ENCODE measurements at regions not wholly inside any gene's neighbourhood (a gene's known extent, or its start where the extent isn't known, plus 50 kb on each side); places are given as distances from the start of the nearest gene placed in this dataset.
"Not testable (repeated sequence)": the region's sequence is repeated elsewhere in the genome, so short reads cannot be mapped to it uniquely, and the experiment has no call there.

DNA sequence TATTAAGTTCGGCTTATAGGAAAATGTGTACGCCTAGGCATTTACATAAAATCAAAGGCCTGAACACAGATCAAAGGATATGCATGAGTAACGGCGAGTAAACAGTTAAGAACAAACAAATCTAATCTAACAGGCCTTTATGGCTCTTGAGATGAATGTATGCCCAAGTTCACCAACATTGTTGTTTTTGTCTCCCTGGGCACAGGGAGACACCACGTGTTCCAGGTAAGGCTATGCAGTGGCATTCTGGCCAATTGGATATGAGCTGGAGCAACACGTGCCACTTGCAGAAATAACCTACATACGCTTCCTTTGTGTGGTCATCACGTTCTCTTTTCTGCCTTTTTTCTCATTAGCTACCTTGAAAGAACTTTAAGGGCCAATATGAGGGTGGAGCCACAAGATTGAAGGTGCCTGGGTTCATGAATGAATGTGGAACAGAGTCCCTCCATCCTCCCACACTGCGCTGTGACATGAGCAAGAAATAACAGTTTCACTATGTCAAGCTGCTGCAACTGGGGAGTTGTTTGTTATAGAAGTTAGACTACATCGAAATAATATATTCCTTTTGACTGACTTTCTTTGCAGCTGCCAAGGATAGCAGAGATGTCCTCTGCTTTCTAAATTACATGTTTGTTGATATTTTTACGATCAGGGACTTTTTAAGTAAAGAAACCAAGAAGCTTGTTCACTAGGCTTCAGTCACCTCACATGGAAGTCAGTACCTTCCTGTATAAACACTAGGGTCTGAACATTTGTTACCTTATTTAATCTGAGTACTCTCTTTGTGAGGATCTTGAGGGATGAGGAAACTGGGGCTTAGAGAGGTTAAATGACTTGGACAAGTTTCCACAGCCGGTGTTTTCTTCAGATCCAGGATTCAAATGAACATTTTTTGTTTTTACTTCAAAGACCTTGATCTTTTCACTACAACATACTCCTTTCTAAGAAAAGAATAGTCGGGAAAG lies 427.5 kb upstream of the TBL1XR1 start:
- DNase-seq (ENCODE audit: low read depth in 2 of 2): no peak

DNA sequence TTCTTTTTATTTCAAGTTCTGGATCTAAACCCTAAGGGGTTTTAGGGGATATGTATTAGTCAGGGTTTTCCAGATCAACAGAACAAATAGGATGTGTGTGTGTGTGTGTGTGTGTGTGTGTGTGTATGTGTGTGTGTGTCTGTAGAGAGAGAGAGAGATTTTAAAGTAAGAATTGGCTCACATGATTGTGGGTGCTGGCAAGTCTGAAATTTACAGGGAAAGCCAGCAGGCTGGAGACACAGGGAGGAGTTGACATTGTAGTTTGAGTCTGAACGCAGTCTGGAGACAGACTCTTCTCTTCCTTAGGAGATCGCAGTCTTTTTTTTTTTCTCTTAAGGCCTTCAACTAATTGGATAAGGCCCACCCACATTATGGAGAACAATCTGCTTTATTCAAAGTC lies 428.8 kb upstream of the TBL1XR1 start:
- no peak for DNase-seq (ENCODE audit: low read depth in 2 of 2)

DNA sequence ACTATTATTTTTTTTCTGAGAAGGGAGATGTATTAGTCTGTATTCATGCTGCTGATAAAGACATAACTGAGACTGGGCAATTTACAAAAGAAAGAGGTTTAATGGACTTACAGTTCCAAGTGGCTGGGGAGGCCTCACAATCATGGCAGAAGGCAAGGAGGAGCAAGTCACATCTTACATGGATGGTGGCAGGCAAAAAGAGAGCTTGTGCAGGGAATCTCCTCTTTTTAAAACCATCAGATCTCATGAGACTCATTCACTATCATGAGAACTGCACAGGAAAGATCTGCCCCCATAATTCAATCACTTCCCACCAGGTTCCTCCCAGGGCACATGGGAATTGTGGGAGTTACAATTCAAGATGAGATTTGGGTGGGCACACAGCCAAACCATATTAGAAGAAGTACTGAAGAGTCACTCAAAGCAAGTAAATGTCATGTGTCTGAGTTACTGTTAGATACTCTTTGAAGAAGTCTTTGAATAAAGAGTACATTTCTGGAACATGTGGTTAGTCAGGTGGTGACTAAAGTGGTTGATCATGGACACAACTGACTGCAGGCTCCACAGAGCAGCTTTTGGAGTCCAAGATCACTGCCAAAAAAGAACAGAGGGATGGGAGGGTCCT lies 430.9 kb upstream of the TBL1XR1 start:
- not testable (repeated sequence) for DNase-seq (ENCODE audit: low read depth in 2 of 2)

DNA sequence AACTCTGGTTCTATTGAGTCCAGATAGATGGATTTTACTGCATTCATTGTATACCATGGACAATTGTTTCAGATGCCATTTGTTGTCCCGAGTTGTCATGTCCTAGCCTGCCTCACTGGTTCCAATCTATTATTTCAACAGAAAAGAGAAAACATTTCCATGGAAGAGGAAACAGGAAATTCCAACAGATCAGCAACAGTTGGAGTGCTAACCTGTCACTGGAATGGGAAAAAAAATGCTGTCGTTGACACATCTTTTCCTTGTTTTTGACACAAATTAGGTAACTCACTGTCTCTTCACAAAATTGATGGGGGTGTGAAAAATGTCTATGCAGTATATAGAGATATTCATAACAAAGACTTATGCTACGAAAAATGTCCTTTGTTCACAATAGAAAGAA lies 432.0 kb upstream of the TBL1XR1 start:
- no peak for DNase-seq (ENCODE audit: low read depth in 2 of 2)

DNA sequence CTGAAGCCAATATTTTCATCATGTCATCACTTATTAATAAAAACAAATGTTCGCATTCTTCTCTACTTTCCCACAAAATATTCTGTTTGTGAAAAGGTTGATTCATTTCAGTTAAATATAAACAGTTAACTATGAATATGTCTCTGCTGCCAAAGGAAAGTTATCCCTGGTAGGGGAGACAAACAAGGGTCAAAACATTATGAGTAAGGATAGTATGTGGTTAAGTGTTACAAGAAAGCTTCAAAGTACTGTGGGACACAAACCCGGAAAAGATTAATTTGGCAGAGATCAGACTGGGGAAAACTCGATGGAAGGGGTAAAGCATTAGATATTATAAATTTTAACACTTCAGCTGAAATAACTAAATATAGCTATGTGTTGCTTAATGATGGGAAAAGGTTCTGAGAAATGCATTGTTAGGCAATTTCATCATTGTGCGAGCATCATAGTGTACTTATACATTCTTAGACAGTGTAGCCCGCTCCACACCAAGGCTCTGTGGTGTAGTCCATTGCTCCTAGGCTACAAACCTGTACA lies 436.5 kb upstream of the TBL1XR1 start:
- no peak for DNase-seq (ENCODE audit: low read depth in 2 of 2)

DNA sequence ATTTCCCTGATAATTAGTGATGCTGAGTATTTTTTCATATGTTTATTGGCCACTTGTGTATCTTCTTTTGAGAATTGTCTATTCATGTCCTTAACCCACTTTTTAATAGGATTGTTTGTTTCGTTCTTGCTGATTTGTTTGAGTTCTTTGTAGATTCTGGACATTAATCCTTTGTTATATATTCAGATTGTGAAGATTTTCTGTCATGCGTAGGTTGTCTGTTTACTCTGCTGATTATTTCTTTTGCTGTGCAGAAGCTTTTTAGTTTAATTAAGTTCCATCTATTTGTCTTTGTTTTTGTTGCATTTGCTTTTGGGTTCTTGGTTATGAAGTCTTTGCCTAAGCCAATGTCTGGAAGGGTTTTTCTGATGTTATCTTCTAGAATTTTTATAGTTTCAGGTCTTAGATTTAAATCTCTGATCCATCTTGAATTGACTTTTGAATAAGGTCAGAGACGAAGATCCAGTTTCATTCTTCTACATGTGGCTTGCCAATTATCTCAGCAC lies 438.4 kb upstream of the TBL1XR1 start:
- DNase-seq (ENCODE audit: low read depth in 2 of 2): not testable (repeated sequence)

DNA sequence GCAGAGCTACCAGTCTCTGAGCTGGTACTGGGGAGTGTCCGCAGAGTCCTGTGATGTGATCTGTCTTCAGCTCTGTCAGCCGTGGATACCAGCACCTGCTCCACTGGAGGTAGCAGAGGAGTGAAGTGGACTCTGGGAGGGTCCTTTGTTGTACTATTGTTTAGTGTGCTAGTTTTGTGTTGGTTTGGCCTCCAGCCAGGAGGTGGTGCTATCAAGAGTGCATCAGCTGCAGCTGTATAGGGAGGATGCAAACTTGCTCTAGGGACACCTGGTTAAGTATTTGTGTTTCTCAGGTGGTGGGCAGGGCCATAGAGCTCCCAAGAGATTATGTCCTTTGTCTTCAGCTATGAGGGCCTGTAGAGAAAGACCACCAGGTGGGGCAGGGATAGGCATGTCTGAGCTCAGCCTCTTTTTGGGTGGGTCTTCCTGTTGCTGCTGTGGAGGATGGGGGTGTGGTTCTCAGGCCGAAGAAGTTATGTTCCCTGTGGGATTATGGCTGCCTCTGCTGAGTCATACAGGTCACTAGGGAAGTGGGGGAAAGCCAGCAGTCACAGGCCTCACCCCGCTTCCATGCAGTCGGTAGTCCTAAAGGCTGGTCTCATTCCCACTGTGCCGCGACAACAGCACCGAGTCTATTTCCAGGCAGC lies 443.2 kb upstream of the TBL1XR1 start:
- DNase-seq (ENCODE audit: low read depth in 2 of 2): no peak

DNA sequence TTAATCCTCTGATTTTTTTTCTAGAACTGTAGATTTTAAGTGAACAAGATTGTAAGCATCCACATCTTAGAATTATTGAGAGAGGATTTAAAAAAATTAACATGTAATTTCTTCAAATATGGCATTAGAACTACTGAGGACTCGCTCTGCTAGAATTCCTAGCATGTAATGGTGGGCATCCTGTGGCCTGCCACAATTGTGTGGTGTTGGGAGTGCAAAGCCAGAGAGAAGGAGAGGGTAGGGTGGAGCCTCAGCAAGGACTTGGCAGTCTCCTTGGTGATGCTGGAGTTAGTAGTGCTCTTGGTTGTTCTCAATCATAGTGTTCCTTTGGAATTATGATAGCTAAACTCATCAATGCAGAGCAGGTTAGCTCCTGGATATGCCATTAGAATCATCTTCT lies 443.9 kb upstream of the TBL1XR1 start:
- DNase-seq (ENCODE audit: low read depth in 2 of 2): no peak

DNA sequence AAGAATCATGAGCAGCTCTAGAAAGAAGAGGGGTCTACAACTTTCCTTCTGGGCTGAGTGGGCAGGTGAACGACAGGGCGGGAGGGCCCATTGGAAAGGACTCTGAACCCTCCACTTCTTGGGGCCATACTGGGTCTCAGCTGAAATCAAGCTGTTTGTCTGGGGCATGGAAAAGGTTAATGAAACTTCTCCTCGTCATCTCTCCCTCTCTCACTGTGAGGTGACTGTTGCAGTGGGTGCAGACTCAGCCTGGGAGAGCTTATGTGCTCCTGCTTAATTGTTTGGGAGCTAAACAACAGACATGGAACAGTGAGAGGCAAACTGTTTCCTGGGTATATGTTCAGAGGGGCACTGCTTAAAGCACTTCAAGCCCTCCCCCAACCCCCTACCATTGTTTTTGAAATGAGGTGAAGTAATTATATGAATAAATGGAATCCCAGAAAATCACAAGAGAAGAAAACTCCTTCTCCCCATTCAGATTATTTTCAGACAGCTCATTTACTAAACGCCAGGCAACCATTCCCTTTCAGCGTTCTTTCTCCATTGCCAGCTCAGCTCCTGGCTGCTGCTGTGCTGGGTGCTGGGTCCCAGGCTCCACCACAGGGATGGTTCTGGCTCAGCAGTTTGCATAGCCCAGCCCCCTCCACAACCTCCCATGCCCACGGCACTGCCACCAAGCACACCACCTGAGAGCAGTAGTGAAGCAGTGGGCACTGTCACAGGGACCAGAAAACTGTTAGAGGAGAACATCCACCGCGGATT lies 444.9 kb upstream of the TBL1XR1 start:
- DNase-seq (ENCODE audit: low read depth in 2 of 2): no peak

DNA sequence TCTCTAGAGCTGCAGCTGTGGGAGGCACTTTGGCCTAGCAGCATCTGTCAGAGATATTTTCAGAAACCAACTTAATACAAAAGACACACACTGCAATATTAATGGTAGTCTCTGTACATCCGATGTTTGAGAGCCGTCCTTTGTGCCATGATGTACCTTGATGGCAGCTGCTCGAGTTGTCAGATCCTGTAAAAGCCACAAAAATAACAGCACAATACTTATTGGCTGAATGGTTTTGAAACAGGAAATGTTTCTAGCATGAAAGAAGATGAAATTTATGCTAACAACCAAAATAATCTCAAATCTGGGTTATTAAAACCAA lies 445.5 kb upstream of the TBL1XR1 start:
- DNase-seq (ENCODE audit: low read depth in 2 of 2): no peak

DNA sequence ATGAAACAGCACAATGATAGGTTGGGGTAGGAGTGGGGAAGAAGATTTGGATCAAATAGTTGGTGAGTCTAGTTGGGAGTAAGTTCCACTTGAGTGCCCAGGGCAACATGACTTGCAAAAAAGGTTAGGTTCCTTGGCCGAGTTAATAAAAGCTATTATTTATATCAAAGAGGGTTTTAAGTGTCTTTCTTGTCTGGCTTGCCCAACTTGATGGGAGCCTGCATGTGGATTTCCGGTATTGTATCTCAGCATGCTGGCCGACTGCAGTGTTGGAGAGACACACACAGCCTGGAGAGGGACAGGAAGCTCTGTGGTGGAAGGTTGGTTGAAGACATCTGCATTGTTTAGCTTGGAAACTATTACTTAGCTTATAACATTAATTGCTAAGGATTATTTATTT lies 449.5 kb upstream of the TBL1XR1 start:
- DNase-seq (ENCODE audit: low read depth in 2 of 2): no peak

DNA sequence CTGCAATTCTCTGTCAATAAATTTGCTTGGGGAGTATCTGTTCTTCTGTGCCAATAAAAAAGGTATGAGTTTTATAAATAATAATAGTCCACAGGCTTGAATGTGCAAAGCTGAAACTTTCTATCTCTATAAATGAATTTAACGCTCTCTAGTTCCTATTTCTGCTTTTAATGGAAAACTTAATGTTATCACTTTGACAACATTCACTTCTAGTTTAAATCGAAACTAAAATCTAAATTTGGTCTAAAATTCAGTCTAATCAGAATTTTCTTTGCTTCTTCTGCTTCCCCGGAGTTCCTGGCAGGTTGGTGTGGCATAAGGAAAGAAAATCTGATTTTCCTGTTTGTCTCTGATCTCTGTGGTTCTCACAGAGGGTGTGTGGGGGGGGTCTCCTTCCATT lies 450.1 kb upstream of the TBL1XR1 start:
- DNase-seq (ENCODE audit: low read depth in 2 of 2): no peak

DNA sequence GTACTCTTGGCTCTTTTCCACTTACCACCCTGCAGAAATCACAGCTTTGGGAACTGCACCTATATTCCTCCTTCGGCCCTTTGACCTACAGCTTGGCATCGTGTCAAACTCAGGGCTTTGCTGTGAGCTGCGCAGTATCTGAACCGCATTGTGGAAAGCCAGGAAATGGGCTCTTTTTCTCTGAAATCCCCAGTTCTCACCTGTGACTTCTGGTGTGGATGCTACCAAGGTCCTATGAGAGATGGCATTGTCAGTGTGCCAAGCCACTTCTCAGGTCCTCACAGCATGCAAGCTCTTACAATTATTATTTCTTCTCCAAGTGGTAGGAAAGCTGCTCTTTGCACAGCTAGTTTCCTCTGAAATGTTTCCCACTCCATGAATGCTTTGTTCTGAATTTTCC lies 450.6 kb upstream of the TBL1XR1 start:
- no peak for DNase-seq (ENCODE audit: low read depth in 2 of 2)

DNA sequence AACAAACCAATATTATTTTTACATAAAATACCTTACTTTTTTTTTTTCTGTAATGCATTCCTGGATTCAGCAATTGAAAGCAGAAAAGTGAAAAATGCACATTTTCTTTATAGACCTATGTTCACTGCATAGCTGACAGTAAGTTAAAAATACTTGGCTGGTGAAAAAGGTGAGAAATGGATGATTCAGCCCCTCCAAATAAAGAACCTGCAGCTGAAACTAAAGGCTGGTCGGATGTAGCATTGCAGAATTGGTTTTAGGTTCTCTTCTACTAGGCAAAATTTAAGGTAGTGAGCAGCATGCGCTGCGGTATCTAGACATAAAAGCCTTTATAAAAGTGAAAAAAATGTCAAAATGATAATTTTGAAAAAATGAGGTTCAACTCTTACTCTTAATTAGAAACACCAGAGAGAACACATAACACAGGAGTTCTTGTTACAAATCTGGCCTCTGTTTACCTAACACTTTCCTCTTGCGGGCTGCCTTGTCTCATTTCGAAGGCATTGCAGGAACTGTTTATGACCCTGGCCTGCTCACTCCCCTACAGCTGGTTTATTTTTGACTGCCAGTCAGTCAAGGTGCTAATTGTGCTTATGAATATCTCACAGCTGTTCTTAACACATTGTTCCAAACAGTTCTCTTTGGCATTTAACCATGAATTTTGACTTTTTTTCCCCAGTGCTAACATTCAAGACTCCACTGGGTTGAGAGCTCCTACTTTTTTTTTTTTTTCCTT lies 455.4 kb upstream of the TBL1XR1 start:
- DNase-seq (ENCODE audit: low read depth in 2 of 2): no peak

DNA sequence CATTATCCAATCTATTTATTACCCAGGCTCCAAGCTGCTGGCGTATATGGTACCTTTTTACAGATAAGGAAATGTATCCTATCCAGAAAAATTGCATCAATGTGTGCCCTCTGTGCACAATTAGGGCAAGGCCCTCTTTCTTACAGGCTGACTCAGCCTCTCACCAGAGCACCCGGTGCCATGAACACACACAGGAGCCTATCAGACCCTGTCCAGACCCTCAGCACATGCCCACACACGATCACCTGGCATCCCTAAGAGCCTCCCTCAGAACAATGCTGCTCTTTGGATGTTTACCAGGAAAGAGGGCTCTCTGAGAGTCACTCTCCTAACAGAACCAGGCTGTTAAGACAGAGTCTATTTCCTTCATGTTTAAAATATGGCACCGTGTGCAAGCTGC lies 460.0 kb upstream of the TBL1XR1 start:
- DNase-seq (ENCODE audit: low read depth in 2 of 2): no peak

DNA sequence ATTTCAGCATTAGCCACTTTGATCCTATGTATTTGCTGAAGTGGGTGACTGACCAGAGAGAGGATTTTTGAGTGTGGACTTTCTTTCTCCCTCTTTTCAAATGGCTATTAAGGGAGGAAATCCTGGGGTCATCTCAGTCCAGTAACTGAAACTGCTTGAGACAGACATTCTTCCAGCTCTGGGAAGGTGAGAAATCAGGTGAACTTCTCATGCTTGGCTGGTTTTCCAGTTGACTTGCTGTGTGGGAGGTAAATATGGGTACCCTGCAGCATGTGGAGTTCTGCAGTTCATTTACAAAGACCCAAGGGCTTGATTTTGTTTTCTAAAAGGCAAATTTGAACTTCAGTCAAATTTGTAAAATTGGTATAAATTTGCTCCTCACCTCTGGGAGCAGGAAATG lies 461.1 kb upstream of the TBL1XR1 start:
- DNase-seq (ENCODE audit: low read depth in 2 of 2): no peak

DNA sequence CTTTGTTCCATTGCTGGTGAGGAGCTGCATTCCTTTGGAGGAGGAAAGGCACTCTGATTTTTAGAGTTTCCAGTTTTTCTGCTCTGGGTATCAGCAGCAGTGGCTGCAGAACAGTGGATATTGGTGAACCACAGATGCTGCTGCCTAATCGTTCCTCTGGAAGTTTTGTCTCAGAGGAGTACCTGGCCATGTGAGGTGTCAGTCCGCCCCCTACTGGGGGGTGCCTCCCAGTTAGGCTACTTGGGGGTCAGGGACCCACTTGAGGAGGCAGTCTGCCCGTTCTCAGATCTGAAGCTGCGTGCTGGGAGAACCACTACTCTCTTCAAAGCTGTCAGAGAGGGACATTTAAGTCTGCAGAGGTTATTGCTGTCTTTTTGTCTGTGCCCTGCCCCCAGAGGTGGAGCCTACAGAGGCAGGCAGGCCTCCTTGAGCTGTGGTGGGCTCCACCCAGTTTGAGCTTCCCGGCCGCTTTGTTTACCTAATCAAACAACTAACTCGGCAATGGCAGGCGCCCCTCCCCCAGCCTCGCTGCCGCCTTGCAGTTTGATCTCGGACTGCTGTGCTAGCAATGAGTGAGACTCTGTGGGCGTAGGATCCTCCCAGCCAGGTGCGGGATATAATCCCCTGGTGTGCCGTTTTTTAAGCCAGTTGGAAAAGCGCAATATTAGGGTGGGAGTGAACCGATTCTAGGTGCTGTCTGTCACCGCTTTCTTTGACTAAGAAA lies 467.3 kb upstream of the TBL1XR1 start:
- not testable (repeated sequence) for DNase-seq (ENCODE audit: low read depth in 2 of 2)

DNA sequence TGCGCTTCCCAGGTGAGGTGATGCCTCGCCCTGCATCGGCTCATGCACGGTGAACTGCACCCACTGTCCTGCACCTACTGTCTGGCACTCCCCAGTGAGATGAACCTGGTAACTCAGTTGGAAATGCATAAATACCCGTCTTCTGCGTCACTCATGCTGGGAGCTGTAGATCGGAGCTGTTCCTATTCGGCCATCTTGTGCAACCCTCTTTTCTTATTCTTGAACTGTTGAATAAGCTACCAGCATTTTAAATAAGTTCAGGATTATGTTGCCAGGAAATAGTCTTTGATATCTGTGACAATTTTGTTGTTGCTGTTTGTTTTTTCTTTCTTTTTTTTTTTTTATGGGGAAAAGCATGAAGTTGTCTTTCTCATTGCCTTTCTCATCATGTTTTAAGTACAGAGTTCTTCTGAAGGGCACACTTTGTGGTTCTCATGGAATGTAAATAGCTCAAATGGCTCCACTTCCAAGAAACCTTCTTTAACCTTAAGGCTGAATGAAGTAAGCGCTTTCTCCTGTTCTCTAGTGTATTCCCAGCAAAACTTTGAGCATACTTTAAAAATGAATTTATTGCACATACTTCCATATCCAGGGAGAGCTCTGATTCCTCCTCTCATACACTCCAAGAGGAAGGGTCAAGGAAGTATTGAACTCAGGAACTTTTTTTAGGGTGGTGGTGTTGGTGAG lies 468.0 kb upstream of the TBL1XR1 start:
- no peak for DNase-seq (ENCODE audit: low read depth in 2 of 2)

DNA sequence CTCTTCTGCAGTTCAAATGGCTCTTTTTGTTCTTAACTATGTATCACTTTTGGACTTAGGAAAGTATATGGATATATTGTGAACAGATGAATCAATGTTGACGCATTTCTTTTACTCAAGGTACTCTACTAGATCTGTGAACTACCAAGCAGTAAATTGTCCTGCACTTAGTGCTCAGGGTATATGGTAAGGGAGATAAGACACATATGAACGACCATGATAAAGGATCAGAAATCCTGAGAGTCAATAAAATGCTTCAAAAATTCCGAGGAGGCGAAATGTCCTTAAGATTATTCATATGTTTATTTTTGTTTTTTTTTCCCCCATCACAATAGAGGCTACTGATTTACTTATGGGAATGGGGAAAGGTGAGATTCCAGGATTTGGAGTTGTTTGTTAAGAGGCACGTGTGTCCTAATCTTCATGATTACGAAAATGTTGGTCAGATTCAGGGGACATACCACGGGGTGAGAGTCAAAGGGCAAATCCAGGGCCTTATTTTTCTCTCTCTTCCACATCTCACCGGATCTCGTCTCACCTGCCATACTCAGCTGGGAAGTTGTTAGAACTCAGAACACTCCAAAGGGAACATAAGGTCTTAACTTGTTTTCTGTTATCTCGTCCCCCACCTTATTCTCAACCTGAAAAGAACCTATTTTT lies 475.1 kb upstream of the TBL1XR1 start:
- DNase-seq (ENCODE audit: low read depth in 2 of 2): no peak

Data from activated CD4-positive, alpha-beta T cell treated with anti-CD3 and anti-CD28 coated beads for 24 hours (primary cell).